Fibroblast of mammary gland (primary cell): ENCODE measurements at regions not wholly inside any gene's neighbourhood (a gene's known extent, or its start where the extent isn't known, plus 50 kb on each side); places are given as distances from the start of the nearest gene placed in this dataset.

Source experiments
- DNase-seq: peaks from one replicate; pipeline ENCODE4 v3.0.0-alpha.2; 2010; ENCODE audit warnings: low read depth
- H3K4me3 ChIP-seq: 2 replicates; pipeline ENCODE4 v1.5.1; 2011; ENCODE audit warnings: low read depth, mild to moderate bottlenecking, low read length, moderate library complexity; ENCODE audit not compliant: control insufficient read depth
- CTCF ChIP-seq: conservative IDR thresholded peaks from 2 replicates; pipeline ENCODE4 v1.5.1; 2011; ENCODE audit warnings: low read depth, low read length, inconsistent platforms; ENCODE audit not compliant: control insufficient read depth, insufficient read depth

GRCh38 chr1:22284236-22284635, 141.3 kb upstream of the WNT4 start:
- no peak for TF ChIP-seq CTCF
- no peak overlapping the region for H3K4me3 ChIP-seq
- DNase-seq: no peak

GRCh38 chr1:22284906-22285548, 142.1 kb upstream of the WNT4 start:
- DNase-seq: no peak
- TF ChIP-seq CTCF: no peak
- no peak overlapping the region for H3K4me3 ChIP-seq

GRCh38 chr1:22285549-22286396, 142.9 kb upstream of the WNT4 start:
- no peak for DNase-seq
- no peak for TF ChIP-seq CTCF
- H3K4me3 ChIP-seq: no peak overlapping the region

GRCh38 chr1:22286491-22286890, 143.6 kb upstream of the WNT4 start:
- no peak for DNase-seq
- TF ChIP-seq CTCF: no peak
- no peak overlapping the region for H3K4me3 ChIP-seq

GRCh38 chr1:22287273-22287672, 144.4 kb upstream of the WNT4 start:
- DNase-seq: no peak
- TF ChIP-seq CTCF: no peak
- no peak overlapping the region for H3K4me3 ChIP-seq

- no peak for TF ChIP-seq CTCF
- DNase-seq: no peak
- no peak overlapping the region for H3K4me3 ChIP-seq
Measured at GRCh38 chr1:22287946-22288520, 145.1 kb upstream of the WNT4 start.
